B cell (primary cell): ENCODE measurements at regions not wholly inside any gene's neighbourhood (a gene's known extent, or its start where the extent isn't known, plus 50 kb on each side); places are given as distances from the start of the nearest gene placed in this dataset.

Experiments used
- EZH2 ChIP-seq: IDR thresholded peaks from 2 replicates; pipeline ENCODE4 v1.6.1; 2012; ENCODE audit warnings: borderline replicate concordance, low read depth, mild to moderate bottlenecking, moderate library complexity, low read length; ENCODE audit not compliant: insufficient read depth, poor library complexity, severe bottlenecking
- TF ChIP-seq, protein P1 (sequence below): fragments of 200-600 bp; IDR thresholded peaks from one replicate; pipeline ENCODE4 v1.8.0; 2022; ENCODE audit warnings: antibody characterized with exemption, mild to moderate bottlenecking

DNA sequence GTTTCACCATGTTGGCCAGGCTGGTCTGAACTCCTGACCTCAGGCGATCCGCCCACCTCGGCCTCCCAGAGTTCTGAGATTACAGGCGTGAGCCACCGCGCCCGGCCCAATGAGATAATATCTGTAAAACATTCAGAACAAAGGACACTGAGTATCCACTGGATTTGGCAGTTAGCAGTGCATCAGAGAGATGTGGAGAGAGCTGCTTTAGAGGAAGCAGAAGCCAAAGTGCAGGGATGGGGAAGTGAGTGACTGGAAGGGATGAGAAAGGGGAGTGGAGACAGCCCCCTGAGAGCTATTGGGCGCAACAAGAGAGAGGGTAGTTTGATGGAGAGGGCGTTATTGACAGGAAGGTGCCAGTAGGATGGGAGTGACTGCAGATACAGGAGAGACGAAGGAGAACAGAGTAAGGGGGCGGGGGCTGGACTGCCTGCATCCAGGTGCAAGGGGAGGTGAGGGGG lies 157.5 kb upstream of the SHB start:
- TF ChIP-seq, protein P1, sequence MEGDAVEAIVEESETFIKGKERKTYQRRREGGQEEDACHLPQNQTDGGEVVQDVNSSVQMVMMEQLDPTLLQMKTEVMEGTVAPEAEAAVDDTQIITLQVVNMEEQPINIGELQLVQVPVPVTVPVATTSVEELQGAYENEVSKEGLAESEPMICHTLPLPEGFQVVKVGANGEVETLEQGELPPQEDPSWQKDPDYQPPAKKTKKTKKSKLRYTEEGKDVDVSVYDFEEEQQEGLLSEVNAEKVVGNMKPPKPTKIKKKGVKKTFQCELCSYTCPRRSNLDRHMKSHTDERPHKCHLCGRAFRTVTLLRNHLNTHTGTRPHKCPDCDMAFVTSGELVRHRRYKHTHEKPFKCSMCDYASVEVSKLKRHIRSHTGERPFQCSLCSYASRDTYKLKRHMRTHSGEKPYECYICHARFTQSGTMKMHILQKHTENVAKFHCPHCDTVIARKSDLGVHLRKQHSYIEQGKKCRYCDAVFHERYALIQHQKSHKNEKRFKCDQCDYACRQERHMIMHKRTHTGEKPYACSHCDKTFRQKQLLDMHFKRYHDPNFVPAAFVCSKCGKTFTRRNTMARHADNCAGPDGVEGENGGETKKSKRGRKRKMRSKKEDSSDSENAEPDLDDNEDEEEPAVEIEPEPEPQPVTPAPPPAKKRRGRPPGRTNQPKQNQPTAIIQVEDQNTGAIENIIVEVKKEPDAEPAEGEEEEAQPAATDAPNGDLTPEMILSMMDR = no peak
- no peak for TF ChIP-seq EZH2
